ENCODE measurements at regions not wholly inside any gene's neighbourhood (a gene's known extent, or its start where the extent isn't known, plus 50 kb on each side); places are given as distances from the start of the nearest gene placed in this dataset.
"Not testable (repeated sequence)": the region's sequence is repeated elsewhere in the genome, so short reads cannot be mapped to it uniquely, and the experiment has no call there.

GRCh38 chr7:93723424-93724124, 149.1 kb upstream of the CALCR start:
- no peaks in the 10 kb centered on the region for H3K9me3 Mint-ChIP-seq
- peaks cover 2% of the 10 kb centered on the region for H3K27me3 Mint-ChIP-seq
- H3K27ac Mint-ChIP-seq = no peak overlapping the region
- intact Hi-C loops (cut with micrococcal nuclease) = no loop called here
- no peaks in the 10 kb centered on the region for H3K36me3 Mint-ChIP-seq (ENCODE audit: low read depth)
- no peaks in the 10 kb centered on the region for H3K4me1 Mint-ChIP-seq (ENCODE audit: low read depth)
- no peak overlapping the region for H3K4me3 Mint-ChIP-seq

- Mint-ChIP-seq H3K27me3 (peaks cover 3% of the 10 kb centered on the region), H3K9me3 (no peaks in the 10 kb centered on the region), H3K4me1 (ENCODE audit: low read depth) (no peaks in the 10 kb centered on the region), H3K4me3 (no peak overlapping the region), H3K27ac (no peak overlapping the region), H3K36me3 (ENCODE audit: low read depth) (no peaks in the 10 kb centered on the region)
- intact Hi-C loops (cut with micrococcal nuclease) = no loop called here
Measured at GRCh38 chr7:93720106-93720505, 145.6 kb upstream of the CALCR start.

GRCh38 chr7:93719546-93719945, 145.0 kb upstream of the CALCR start:
- H3K4me1 Mint-ChIP-seq (ENCODE audit: low read depth) = no peaks in the 10 kb centered on the region
- no peaks in the 10 kb centered on the region for H3K36me3 Mint-ChIP-seq (ENCODE audit: low read depth)
- H3K27ac Mint-ChIP-seq = no peak overlapping the region
- intact Hi-C loops (cut with micrococcal nuclease) = loop anchor here (5.0 kb wide), 1 partner anchor 678 kb away; no protein-coding TSS in a partner anchor
- no peak overlapping the region for H3K4me3 Mint-ChIP-seq
- H3K9me3 Mint-ChIP-seq = no peaks in the 10 kb centered on the region
- peaks cover 4% of the 10 kb centered on the region for H3K27me3 Mint-ChIP-seq

- H3K9me3 Mint-ChIP-seq = no peaks in the 10 kb centered on the region
- H3K36me3 Mint-ChIP-seq (ENCODE audit: low read depth) = no peaks in the 10 kb centered on the region
- H3K27ac Mint-ChIP-seq = no peak overlapping the region
- H3K27me3 Mint-ChIP-seq = peaks cover 5% of the 10 kb centered on the region
- no peaks in the 10 kb centered on the region for H3K4me1 Mint-ChIP-seq (ENCODE audit: low read depth)
- intact Hi-C loops (cut with micrococcal nuclease) = loop anchor here (5.0 kb wide), 1 partner anchor 680 kb away; no protein-coding TSS in a partner anchor
- no peak overlapping the region for H3K4me3 Mint-ChIP-seq
Measured at GRCh38 chr7:93717217-93717900, 142.8 kb upstream of the CALCR start.

GRCh38 chr7:93715234-93715633, 140.7 kb upstream of the CALCR start:
- Mint-ChIP-seq H3K4me3 (no peak overlapping the region), H3K36me3 (ENCODE audit: low read depth) (no peaks in the 10 kb centered on the region), H3K27ac (no peak overlapping the region), H3K9me3 (no peaks in the 10 kb centered on the region), H3K4me1 (ENCODE audit: low read depth) (no peaks in the 10 kb centered on the region), H3K27me3 (peaks cover 5% of the 10 kb centered on the region)
- intact Hi-C loops (cut with micrococcal nuclease) = loop anchor here (5.0 kb wide), 1 partner anchor 682 kb away; no protein-coding TSS in a partner anchor

GRCh38 chr7:93711926-93712325, 137.4 kb upstream of the CALCR start:
- intact Hi-C loops (cut with micrococcal nuclease) = no loop called here
- no peaks in the 10 kb centered on the region for H3K4me1 Mint-ChIP-seq (ENCODE audit: low read depth)
- H3K9me3 Mint-ChIP-seq = no peaks in the 10 kb centered on the region
- H3K27me3 Mint-ChIP-seq = peaks cover 3% of the 10 kb centered on the region
- H3K27ac Mint-ChIP-seq = no peak overlapping the region
- H3K4me3 Mint-ChIP-seq = no peak overlapping the region
- H3K36me3 Mint-ChIP-seq (ENCODE audit: low read depth) = no peaks in the 10 kb centered on the region

- H3K36me3 Mint-ChIP-seq (ENCODE audit: low read depth); H3K4me3 Mint-ChIP-seq; H3K4me1 Mint-ChIP-seq (ENCODE audit: low read depth); H3K27ac Mint-ChIP-seq; H3K9me3 Mint-ChIP-seq; H3K27me3 Mint-ChIP-seq; intact Hi-C loops (cut with micrococcal nuclease): not testable (repeated sequence)
Measured at GRCh38 chr7:93708255-93708654, 133.7 kb upstream of the CALCR start.

GRCh38 chr7:93707249-93707648, 132.7 kb upstream of the CALCR start:
- Mint-ChIP-seq H3K27ac (no peak overlapping the region), H3K27me3 (no peaks in the 10 kb centered on the region), H3K9me3 (no peaks in the 10 kb centered on the region), H3K4me1 (ENCODE audit: low read depth) (no peaks in the 10 kb centered on the region), H3K4me3 (no peak overlapping the region), H3K36me3 (ENCODE audit: low read depth) (no peaks in the 10 kb centered on the region)
- intact Hi-C loops (cut with micrococcal nuclease) = no loop called here

- H3K9me3 Mint-ChIP-seq; H3K27ac Mint-ChIP-seq; intact Hi-C loops (cut with micrococcal nuclease); H3K4me3 Mint-ChIP-seq; H3K27me3 Mint-ChIP-seq; H3K36me3 Mint-ChIP-seq (ENCODE audit: low read depth); H3K4me1 Mint-ChIP-seq (ENCODE audit: low read depth): not testable (repeated sequence)
Measured at GRCh38 chr7:93706162-93706561, 131.6 kb upstream of the CALCR start.

GRCh38 chr7:93704217-93704616, 129.7 kb upstream of the CALCR start:
- H3K9me3 Mint-ChIP-seq = no peaks in the 10 kb centered on the region
- H3K4me3 Mint-ChIP-seq = no peak overlapping the region
- H3K4me1 Mint-ChIP-seq (ENCODE audit: low read depth) = no peaks in the 10 kb centered on the region
- H3K27ac Mint-ChIP-seq = no peak overlapping the region
- H3K27me3 Mint-ChIP-seq = no peaks in the 10 kb centered on the region
- no peaks in the 10 kb centered on the region for H3K36me3 Mint-ChIP-seq (ENCODE audit: low read depth)
- intact Hi-C loops (cut with micrococcal nuclease) = no loop called here

- H3K27me3 Mint-ChIP-seq = no peaks in the 10 kb centered on the region
- H3K36me3 Mint-ChIP-seq (ENCODE audit: low read depth) = no peaks in the 10 kb centered on the region
- intact Hi-C loops (cut with micrococcal nuclease) = no loop called here
- H3K9me3 Mint-ChIP-seq = no peaks in the 10 kb centered on the region
- no peak overlapping the region for H3K4me3 Mint-ChIP-seq
- H3K4me1 Mint-ChIP-seq (ENCODE audit: low read depth) = no peaks in the 10 kb centered on the region
- H3K27ac Mint-ChIP-seq = no peak overlapping the region
Measured at GRCh38 chr7:93697901-93698300, 123.4 kb upstream of the CALCR start.

GRCh38 chr7:93693796-93694195, 119.3 kb upstream of the CALCR start:
- intact Hi-C loops (cut with micrococcal nuclease) = no loop called here
- no peak overlapping the region for H3K4me3 Mint-ChIP-seq
- H3K4me1 Mint-ChIP-seq (ENCODE audit: low read depth) = no peaks in the 10 kb centered on the region
- H3K36me3 Mint-ChIP-seq (ENCODE audit: low read depth) = no peaks in the 10 kb centered on the region
- no peaks in the 10 kb centered on the region for H3K27me3 Mint-ChIP-seq
- H3K27ac Mint-ChIP-seq = no peak overlapping the region
- H3K9me3 Mint-ChIP-seq = no peaks in the 10 kb centered on the region

GRCh38 chr7:93690021-93690420, 115.5 kb upstream of the CALCR start:
- no peaks in the 10 kb centered on the region for H3K36me3 Mint-ChIP-seq (ENCODE audit: low read depth)
- H3K27me3 Mint-ChIP-seq = no peaks in the 10 kb centered on the region
- no peak overlapping the region for H3K4me3 Mint-ChIP-seq
- H3K4me1 Mint-ChIP-seq (ENCODE audit: low read depth) = no peaks in the 10 kb centered on the region
- intact Hi-C loops (cut with micrococcal nuclease) = no loop called here
- no peaks in the 10 kb centered on the region for H3K9me3 Mint-ChIP-seq
- no peak overlapping the region for H3K27ac Mint-ChIP-seq

GRCh38 chr7:93678185-93678584, 103.7 kb upstream of the CALCR start:
- intact Hi-C loops (cut with micrococcal nuclease) = no loop called here
- Mint-ChIP-seq H3K27ac (no peak overlapping the region), H3K4me1 (ENCODE audit: low read depth) (no peaks in the 10 kb centered on the region), H3K9me3 (no peaks in the 10 kb centered on the region), H3K27me3 (no peaks in the 10 kb centered on the region), H3K4me3 (no peak overlapping the region), H3K36me3 (ENCODE audit: low read depth) (no peaks in the 10 kb centered on the region)
